CD14-positive monocyte (primary cell): ENCODE measurements at regions not wholly inside any gene's neighbourhood (a gene's known extent, or its start where the extent isn't known, plus 50 kb on each side); places are given as distances from the start of the nearest gene placed in this dataset.

Experiments
- DNase-seq, 3 donors: peaks; one replicate each; pipeline ENCODE4 v3.0.0-alpha.2; 2011 to 2022
- H2AFZ ChIP-seq: 2 replicates; pipeline ENCODE4 v1.6.0; 2012; ENCODE audit warnings: mild to moderate bottlenecking, low read depth, low read length, inconsistent platforms; ENCODE audit not compliant: insufficient read depth, poor library complexity, severe bottlenecking
- H3K27ac ChIP-seq, 2 donors: 1 replicate in 1 of 2; 2 replicates in 1 of 2; pipeline ENCODE4 v1.5.1; 2012 to 2013; ENCODE audit warnings: low read length in 2 of 2, control low read depth in 1 of 2, inconsistent platforms in 1 of 2, low read depth in 1 of 2, mild to moderate bottlenecking in 1 of 2
- H3K27me3 ChIP-seq, 2 donors: one replicate each; pipeline versions ENCODE4 v1.6.0 to v1.6.1; 2011 to 2013; ENCODE audit warnings: low read length in 2 of 2; ENCODE audit not compliant: control insufficient read depth in 2 of 2, insufficient read depth in 2 of 2
- H3K36me3 ChIP-seq, 2 donors: replicated peaks in 1 of 2; 1 replicate in 1 of 2; 2 replicates in 1 of 2; pipeline versions ENCODE4 v1.5.1 to v1.6.1; 2012 to 2013; ENCODE audit warnings: low read length in 2 of 2, control low read depth in 1 of 2, inconsistent platforms in 1 of 2, mild to moderate bottlenecking in 1 of 2; ENCODE audit not compliant: insufficient read depth in 2 of 2, control insufficient read depth in 1 of 2
- H3K4me1 ChIP-seq, 2 donors: 1 replicate in 1 of 2; 2 replicates in 1 of 2; pipeline versions ENCODE4 v1.5.1 to v1.6.1; 2012 to 2013; ENCODE audit warnings: low read length in 2 of 2, control low read depth in 1 of 2, inconsistent platforms in 1 of 2, mild to moderate bottlenecking in 1 of 2, moderate library complexity in 1 of 2; ENCODE audit not compliant: insufficient read depth in 2 of 2, control insufficient read depth in 1 of 2
- H3K4me2 ChIP-seq: replicated peaks from 2 replicates; pipeline ENCODE3; 2012; ENCODE audit warnings: low read length, moderate library complexity, mild to moderate bottlenecking; ENCODE audit not compliant: poor library complexity, severe bottlenecking; ENCODE audit errors: extremely low read depth
- H3K4me3 ChIP-seq, 3 experiments: fragments of 200-600 bp in 1 of 3; sonication (generic) in 1 of 3; replicated peaks in 1 of 3; 1 replicate in 2 of 3; 2 replicates in 1 of 3; pipeline ENCODE4 v1.5.1; 2011 to 2013; ENCODE audit warnings: low read length in 3 of 3, mild to moderate bottlenecking in 3 of 3, control low read depth in 2 of 3, low read depth in 2 of 3, inconsistent platforms in 1 of 3, moderate library complexity in 1 of 3
- H3K79me2 ChIP-seq: 2 replicates; pipeline ENCODE4 v1.6.0; 2012; ENCODE audit warnings: mild to moderate bottlenecking, control low read depth, inconsistent platforms, low read length, moderate library complexity; ENCODE audit not compliant: insufficient read depth
- H3K9ac ChIP-seq: 2 replicates; pipeline ENCODE4 v1.6.0; 2017; ENCODE audit warnings: low read length, mild to moderate bottlenecking; ENCODE audit not compliant: insufficient read depth, poor library complexity, severe bottlenecking
- H3K9me3 ChIP-seq, 2 donors: replicated peaks in 1 of 2; 1 replicate in 1 of 2; 2 replicates in 1 of 2; pipeline versions ENCODE4 v1.5.1 to v1.6.1; 2012 to 2013; ENCODE audit warnings: low read length in 2 of 2, control low read depth in 1 of 2; ENCODE audit not compliant: control insufficient read depth in 1 of 2, insufficient read depth in 1 of 2
- H4K20me1 ChIP-seq: 2 replicates; pipeline ENCODE4 v1.6.0; 2012; ENCODE audit warnings: mild to moderate bottlenecking, low read length, control low read depth, moderate library complexity; ENCODE audit not compliant: insufficient read depth
- H3K27ac Mint-ChIP-seq, 7 donors: one replicate each; pipeline ENCODE4 v1.8.0; 2020; ENCODE audit warnings: mild to moderate bottlenecking in 7 of 7, mixed read lengths in 7 of 7, moderate library complexity in 6 of 7, inconsistent platforms in 2 of 7
- H3K27me3 Mint-ChIP-seq, 3 donors: one replicate each; pipeline ENCODE4 v1.8.0; 2021 to 2022; ENCODE audit warnings: low read depth in 3 of 3, mild to moderate bottlenecking in 3 of 3, mixed read lengths in 3 of 3, moderate library complexity in 3 of 3, inconsistent platforms in 1 of 3
- H3K36me3 Mint-ChIP-seq, 2 donors: one replicate each; pipeline ENCODE4 v1.8.0; 2020; ENCODE audit warnings: mixed read lengths in 2 of 2, inconsistent platforms in 1 of 2, mild to moderate bottlenecking in 1 of 2
- H3K4me1 Mint-ChIP-seq: one replicate; pipeline ENCODE4 v1.8.0; 2020; ENCODE audit warnings: mild to moderate bottlenecking, mixed read lengths
- H3K4me3 Mint-ChIP-seq, 2 donors: one replicate each; pipeline ENCODE4 v1.8.0; 2020; ENCODE audit warnings: mild to moderate bottlenecking in 2 of 2, mixed read lengths in 2 of 2, moderate library complexity in 1 of 2
- H3K9me3 Mint-ChIP-seq, 7 donors: one replicate each; pipeline ENCODE4 v1.8.0; 2020 to 2022; ENCODE audit warnings: mixed read lengths in 7 of 7, mild to moderate bottlenecking in 6 of 7, moderate library complexity in 6 of 7, inconsistent platforms in 2 of 7
- WGBS: methylation state at CpG from one replicate; pipeline ENCODE4 v1.1.5; 2013; ENCODE audit warnings: missing lambda C conversion rate; ENCODE audit not compliant: insufficient coverage; 5-methylcytosine and 5-hydroxymethylcytosine counted together
- intact Hi-C, 2 donors: fragments of 100-400 bp; cut with micrococcal nuclease; formaldehyde crosslinking; loops; one replicate each; pipeline versions ENCODE4 v1.15.0 to v1.15.1; 2023
- TF ChIP-seq, protein P1 (sequence below): fragments of 200-600 bp; IDR thresholded peaks from one replicate; pipeline ENCODE4 v1.8.0; 2022; ENCODE audit warnings: antibody characterized with exemption, mild to moderate bottlenecking

GRCh38 chr13:87052731-87053130, 618.4 kb upstream of the SLITRK5 start:
- peaks cover 0 to 9% (median 0%) of the 10 kb centered on the region in 7 donors for H3K9me3 Mint-ChIP-seq
- Histone ChIP-seq H2AFZ (no peak overlapping the region), H3K27ac (no peak overlapping the region), H4K20me1 (no peaks in the 10 kb centered on the region), H3K27me3 (no peaks in the 10 kb centered on the region), H3K79me2 (no peaks in the 10 kb centered on the region), H3K9me3 (peaks cover 0 to 8% of the 10 kb centered on the region in 2 donors), H3K36me3 (no peaks in the 10 kb centered on the region), H3K4me1 (no peaks in the 10 kb centered on the region), H3K4me2 (no peak overlapping the region), H3K9ac (no peak overlapping the region), H3K4me3 (no peak overlapping the region)
- no CpG with 5 or more reads among the region's 4 CpGs for WGBS
- no peaks in the 10 kb centered on the region for H3K27me3 Mint-ChIP-seq
- peak overlapping the region in 1 of 7 donors; percentile 46 for H3K27ac Mint-ChIP-seq
- H3K36me3 Mint-ChIP-seq, result no peaks in the 10 kb centered on the region
- TF ChIP-seq, protein P1, sequence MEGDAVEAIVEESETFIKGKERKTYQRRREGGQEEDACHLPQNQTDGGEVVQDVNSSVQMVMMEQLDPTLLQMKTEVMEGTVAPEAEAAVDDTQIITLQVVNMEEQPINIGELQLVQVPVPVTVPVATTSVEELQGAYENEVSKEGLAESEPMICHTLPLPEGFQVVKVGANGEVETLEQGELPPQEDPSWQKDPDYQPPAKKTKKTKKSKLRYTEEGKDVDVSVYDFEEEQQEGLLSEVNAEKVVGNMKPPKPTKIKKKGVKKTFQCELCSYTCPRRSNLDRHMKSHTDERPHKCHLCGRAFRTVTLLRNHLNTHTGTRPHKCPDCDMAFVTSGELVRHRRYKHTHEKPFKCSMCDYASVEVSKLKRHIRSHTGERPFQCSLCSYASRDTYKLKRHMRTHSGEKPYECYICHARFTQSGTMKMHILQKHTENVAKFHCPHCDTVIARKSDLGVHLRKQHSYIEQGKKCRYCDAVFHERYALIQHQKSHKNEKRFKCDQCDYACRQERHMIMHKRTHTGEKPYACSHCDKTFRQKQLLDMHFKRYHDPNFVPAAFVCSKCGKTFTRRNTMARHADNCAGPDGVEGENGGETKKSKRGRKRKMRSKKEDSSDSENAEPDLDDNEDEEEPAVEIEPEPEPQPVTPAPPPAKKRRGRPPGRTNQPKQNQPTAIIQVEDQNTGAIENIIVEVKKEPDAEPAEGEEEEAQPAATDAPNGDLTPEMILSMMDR, result no peak
- H3K4me1 Mint-ChIP-seq, result no peaks in the 10 kb centered on the region
- intact Hi-C loops, result no loop called here
- no peak for DNase-seq
- no peak overlapping the region for H3K4me3 Mint-ChIP-seq

DNA sequence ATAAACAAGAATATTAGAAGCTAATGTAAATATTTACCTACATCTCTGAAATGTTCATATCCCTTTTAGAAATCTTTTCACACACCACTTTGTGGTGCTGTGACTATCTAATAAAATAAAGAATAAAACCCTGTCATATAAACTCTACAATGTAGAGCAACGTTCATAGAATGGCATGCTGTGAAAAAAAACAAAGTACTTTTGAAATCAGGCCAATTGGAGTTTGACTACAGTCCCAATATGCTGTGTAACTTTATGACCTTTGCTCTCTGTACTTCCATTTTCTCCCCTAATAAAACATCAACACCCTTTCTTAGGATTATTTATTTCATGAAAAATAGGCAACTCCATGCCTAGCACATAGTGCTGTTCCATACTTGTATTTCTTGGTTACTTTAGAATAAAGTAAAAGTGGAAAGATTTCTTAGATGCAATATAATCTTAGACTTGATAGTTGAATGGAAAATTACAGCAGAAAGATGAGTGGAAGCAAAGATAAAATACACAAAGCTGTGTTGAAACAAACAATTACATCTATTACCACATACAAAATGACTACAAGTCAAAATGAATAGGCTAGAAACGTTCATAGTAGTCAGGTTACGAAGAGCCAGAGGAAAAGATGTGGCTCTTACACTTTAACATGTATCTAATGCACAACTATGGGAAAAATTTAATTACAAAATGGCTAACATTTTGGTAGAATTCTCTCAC, 613.2 kb upstream of the SLITRK5 start:
- Mint-ChIP-seq H3K27me3 (no peaks in the 10 kb centered on the region), H3K36me3 (no peaks in the 10 kb centered on the region), H3K9me3 (peaks cover 0 to 7% (median 2%) of the 10 kb centered on the region in 7 donors), H3K27ac (no peak overlapping the region), H3K4me3 (no peak overlapping the region), H3K4me1 (no peaks in the 10 kb centered on the region)
- no peaks in the 10 kb centered on the region for H3K79me2 ChIP-seq
- TF ChIP-seq, protein P1, result no peak
- H3K27ac ChIP-seq, result no peak overlapping the region
- no CpG with 5 or more reads among the region's 3 CpGs for WGBS
- no peaks in the 10 kb centered on the region for H4K20me1 ChIP-seq
- no peaks in the 10 kb centered on the region for H3K27me3 ChIP-seq
- DNase-seq, result no peak
- H3K4me3 ChIP-seq, result no peak overlapping the region
- H3K9me3 ChIP-seq, result peaks cover 0 to 4% of the 10 kb centered on the region in 2 donors
- no peak overlapping the region for H2AFZ ChIP-seq
- no peaks in the 10 kb centered on the region for H3K4me1 ChIP-seq
- H3K9ac ChIP-seq, result no peak overlapping the region
- no peaks in the 10 kb centered on the region for H3K36me3 ChIP-seq
- no peak overlapping the region for H3K4me2 ChIP-seq
- intact Hi-C loops, result no loop called here
